ENCODE measurements at regions not wholly inside any gene's neighbourhood (a gene's known extent, or its start where the extent isn't known, plus 50 kb on each side); places are given as distances from the start of the nearest gene placed in this dataset.
"Not testable (repeated sequence)": the region's sequence is repeated elsewhere in the genome, so short reads cannot be mapped to it uniquely, and the experiment has no call there.

GRCh38 chr17:68097161-68097805 is 61.7 kb downstream of the KPNA2 start:
- intact Hi-C loops (cut with DNase I, micrococcal nuclease), result no loop called here
- Mint-ChIP-seq H3K4me1 (peaks cover 1% of the 10 kb centered on the region), H3K27ac (no peak overlapping the region), H3K36me3 (ENCODE audit: low read depth) (no peaks in the 10 kb centered on the region), H3K9me3 (ENCODE audit: low read depth) (no peaks in the 10 kb centered on the region), H3K27me3 (no peaks in the 10 kb centered on the region), H3K4me3 (no peak overlapping the region)
- ChIA-PET POLR2A (no interaction called here), CTCF (no interaction called here)
- DNase-seq, result no peak
- no peak for ATAC-seq

GRCh38 chr17:68099341-68099753 is 63.8 kb downstream of the KPNA2 start:
- DNase-seq; H3K9me3 Mint-ChIP-seq (ENCODE audit: low read depth); CTCF ChIA-PET; H3K4me3 Mint-ChIP-seq; H3K27ac Mint-ChIP-seq; H3K36me3 Mint-ChIP-seq (ENCODE audit: low read depth); intact Hi-C loops (cut with DNase I, micrococcal nuclease); H3K27me3 Mint-ChIP-seq; ATAC-seq: not testable (repeated sequence)
- POLR2A ChIA-PET, result interaction anchor here (1.4 kb wide), 1 partner anchor 18 kb away, joined by 3 read pairs; no protein-coding TSS in a partner anchor
- peaks cover 22% of the 10 kb centered on the region for H3K4me1 Mint-ChIP-seq

GRCh38 chr17:68100000-68100641 is 64.6 kb downstream of the KPNA2 start:
- ChIA-PET CTCF (no interaction called here), POLR2A (interaction anchor here (1.4 kb wide), 1 partner anchor 19 kb away, joined by 3 read pairs; no protein-coding TSS in a partner anchor)
- no peaks in the 10 kb centered on the region for H3K27me3 Mint-ChIP-seq
- H3K4me1 Mint-ChIP-seq, result peaks cover 26% of the 10 kb centered on the region
- H3K27ac Mint-ChIP-seq, result no peak overlapping the region
- no peak for DNase-seq
- intact Hi-C loops (cut with DNase I, micrococcal nuclease), result loop anchor here in 1 of 2 experiments (5.0 kb wide), 3 partner anchors 102 to 357 kb away; partner anchors contain the start of genes ARSG, SLC16A6 and WIPI1
- peak overlapping the region; percentile 87 for H3K4me3 Mint-ChIP-seq
- no peaks in the 10 kb centered on the region for H3K36me3 Mint-ChIP-seq (ENCODE audit: low read depth)
- H3K9me3 Mint-ChIP-seq (ENCODE audit: low read depth), result no peaks in the 10 kb centered on the region
- ATAC-seq, result no peak

- H3K4me1 Mint-ChIP-seq, result peaks cover 31% of the 10 kb centered on the region
Measured at GRCh38 chr17:68101075-68101986, 65.8 kb downstream of the KPNA2 start.

GRCh38 chr17:68101987-68102314 is 66.4 kb downstream of the KPNA2 start:
- CTCF ChIA-PET, result no interaction called here
- H3K36me3 Mint-ChIP-seq (ENCODE audit: low read depth), result peaks cover 3% of the 10 kb centered on the region
- H3K27me3 Mint-ChIP-seq, result no peaks in the 10 kb centered on the region
- H3K27ac Mint-ChIP-seq, result peak overlapping the region; percentile 91
- intact Hi-C loops (cut with DNase I, micrococcal nuclease), result loop anchor here in 1 of 2 experiments (1.0 to 5.0 kb wide), 6 partner anchors 67 to 355 kb away; partner anchors contain the start of genes ARSG, KPNA2, SLC16A6 and WIPI1
- peaks cover 36% of the 10 kb centered on the region for H3K4me1 Mint-ChIP-seq
- peak overlapping the region; percentile 87 for H3K4me3 Mint-ChIP-seq
- ATAC-seq, result peak; percentile 21
- H3K9me3 Mint-ChIP-seq (ENCODE audit: low read depth), result no peaks in the 10 kb centered on the region
- peak; percentile 46 for DNase-seq
- POLR2A ChIA-PET, result no interaction called here

More at GRCh38 chr17:68101075-68101986, 65.8 kb downstream of the KPNA2 start:
- DNase-seq, result peak; percentile 71
- ChIA-PET POLR2A (no interaction called here), CTCF (no interaction called here)
- Mint-ChIP-seq H3K9me3 (ENCODE audit: low read depth) (no peaks in the 10 kb centered on the region), H3K27me3 (no peaks in the 10 kb centered on the region), H3K4me3 (peak overlapping the region; percentile 87), H3K27ac (peak overlapping the region; percentile 91), H3K36me3 (ENCODE audit: low read depth) (peaks cover 3% of the 10 kb centered on the region)
- ATAC-seq, result peak; percentile 63
- intact Hi-C loops (cut with DNase I, micrococcal nuclease), result loop anchor here in 1 of 2 experiments (1.0 to 5.0 kb wide), 6 partner anchors 66 to 356 kb away; partner anchors contain the start of genes ARSG, KPNA2, SLC16A6 and WIPI1

- DNase-seq, result peak; percentile 47
Measured at GRCh38 chr17:68102318-68102758, 66.8 kb downstream of the KPNA2 start.

GRCh38 chr17:68103148-68103547 is 67.6 kb downstream of the KPNA2 start:
- H3K4me3 Mint-ChIP-seq, result peak overlapping the region; percentile 87
- intact Hi-C loops (cut with DNase I, micrococcal nuclease), result loop anchor here in 1 of 2 experiments (5.0 kb wide), 3 partner anchors 99 to 354 kb away; partner anchors contain the start of genes ARSG, SLC16A6 and WIPI1
- H3K4me1 Mint-ChIP-seq, result peaks cover 42% of the 10 kb centered on the region
- POLR2A ChIA-PET, result no interaction called here
- CTCF ChIA-PET, result no interaction called here
- peaks cover 8% of the 10 kb centered on the region for H3K36me3 Mint-ChIP-seq (ENCODE audit: low read depth)
- H3K27me3 Mint-ChIP-seq, result no peaks in the 10 kb centered on the region
- no peak overlapping the region for H3K27ac Mint-ChIP-seq
- ATAC-seq, result no peak
- no peaks in the 10 kb centered on the region for H3K9me3 Mint-ChIP-seq (ENCODE audit: low read depth)
- no peak for DNase-seq

More at GRCh38 chr17:68102318-68102758, 66.8 kb downstream of the KPNA2 start:
- no peaks in the 10 kb centered on the region for H3K27me3 Mint-ChIP-seq
- ATAC-seq, result peak; percentile 42
- intact Hi-C loops (cut with DNase I, micrococcal nuclease), result loop anchor here in 1 of 2 experiments (5.0 kb wide), 3 partner anchors 100 to 355 kb away; partner anchors contain the start of genes ARSG, SLC16A6 and WIPI1
- H3K27ac Mint-ChIP-seq, result peak overlapping the region; percentile 91
- H3K4me1 Mint-ChIP-seq, result peaks cover 39% of the 10 kb centered on the region
- ChIA-PET CTCF (no interaction called here), POLR2A (no interaction called here)
- H3K36me3 Mint-ChIP-seq (ENCODE audit: low read depth), result peaks cover 5% of the 10 kb centered on the region
- no peaks in the 10 kb centered on the region for H3K9me3 Mint-ChIP-seq (ENCODE audit: low read depth)
- H3K4me3 Mint-ChIP-seq, result peak overlapping the region; percentile 87

- ChIA-PET CTCF (interaction anchor here (0.8 to 1.1 kb wide), 4 partner anchors 66 to 184 kb away, joined by 3 to 6 read pairs (median 4); no protein-coding TSS in a partner anchor), POLR2A (no interaction called here)
- no peaks in the 10 kb centered on the region for H3K27me3 Mint-ChIP-seq
- peaks cover 2% of the 10 kb centered on the region for H3K9me3 Mint-ChIP-seq (ENCODE audit: low read depth)
- DNase-seq (no peak), ATAC-seq (peak; percentile 37)
- H3K36me3 Mint-ChIP-seq (ENCODE audit: low read depth), result peaks cover 12% of the 10 kb centered on the region
- H3K4me1 Mint-ChIP-seq, result peaks cover 46% of the 10 kb centered on the region
- H3K27ac Mint-ChIP-seq, result peak overlapping the region; percentile 39
- intact Hi-C loops (cut with DNase I, micrococcal nuclease), result no loop called here
- no peak overlapping the region for H3K4me3 Mint-ChIP-seq
Measured at GRCh38 chr17:68106085-68106484, 70.5 kb downstream of the KPNA2 start.

- H3K4me1 Mint-ChIP-seq, result peaks cover 44% of the 10 kb centered on the region
- intact Hi-C loops (cut with DNase I, micrococcal nuclease), result no loop called here
- DNase-seq (no peak), ATAC-seq (no peak)
- H3K9me3 Mint-ChIP-seq (ENCODE audit: low read depth), result peaks cover 2% of the 10 kb centered on the region
- ChIA-PET CTCF (no interaction called here), POLR2A (no interaction called here)
- H3K27ac Mint-ChIP-seq, result no peak overlapping the region
- H3K27me3 Mint-ChIP-seq, result no peaks in the 10 kb centered on the region
- H3K36me3 Mint-ChIP-seq (ENCODE audit: low read depth), result peaks cover 12% of the 10 kb centered on the region
- H3K4me3 Mint-ChIP-seq, result no peak overlapping the region
Measured at GRCh38 chr17:68107373-68107772, 71.8 kb downstream of the KPNA2 start.

- DNase-seq (no peak), ATAC-seq (no peak)
- Mint-ChIP-seq H3K4me1 (peaks cover 33% of the 10 kb centered on the region), H3K27me3 (no peaks in the 10 kb centered on the region), H3K27ac (no peak overlapping the region), H3K9me3 (ENCODE audit: low read depth) (peaks cover 2% of the 10 kb centered on the region), H3K36me3 (ENCODE audit: low read depth) (peaks cover 12% of the 10 kb centered on the region), H3K4me3 (no peak overlapping the region)
- intact Hi-C loops (cut with DNase I, micrococcal nuclease), result no loop called here
- ChIA-PET CTCF (no interaction called here), POLR2A (no interaction called here)
Measured at GRCh38 chr17:68108313-68109000, 72.9 kb downstream of the KPNA2 start.

Measured in activated CD4-positive, alpha-beta T cell treated with anti-CD3 and anti-CD28 coated beads for 36 hours (primary cell).